ENCODE measurements at regions not wholly inside any gene's neighbourhood (a gene's known extent, or its start where the extent isn't known, plus 50 kb on each side); places are given as distances from the start of the nearest gene placed in this dataset.

DNA sequence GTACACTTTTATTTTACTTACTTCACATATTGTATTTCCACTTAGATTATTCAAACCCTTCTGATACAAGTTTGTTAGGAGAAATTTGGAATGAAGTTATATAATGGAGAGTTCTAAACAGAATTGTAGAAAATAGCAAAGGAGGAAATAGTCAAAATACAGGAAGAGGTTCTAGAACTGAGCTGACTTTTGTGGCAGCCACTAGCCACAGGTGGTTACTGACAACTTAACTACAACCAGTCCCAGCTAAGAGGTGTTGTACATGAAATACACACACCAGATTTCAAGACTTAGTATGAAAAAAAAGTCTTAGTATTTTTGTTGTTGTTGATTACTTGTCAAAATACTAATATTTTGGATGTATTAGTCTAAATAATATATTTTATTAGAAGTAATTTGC lies 727.4 kb upstream of the CITED2 start:
- TF ChIP-seq, protein P1, sequence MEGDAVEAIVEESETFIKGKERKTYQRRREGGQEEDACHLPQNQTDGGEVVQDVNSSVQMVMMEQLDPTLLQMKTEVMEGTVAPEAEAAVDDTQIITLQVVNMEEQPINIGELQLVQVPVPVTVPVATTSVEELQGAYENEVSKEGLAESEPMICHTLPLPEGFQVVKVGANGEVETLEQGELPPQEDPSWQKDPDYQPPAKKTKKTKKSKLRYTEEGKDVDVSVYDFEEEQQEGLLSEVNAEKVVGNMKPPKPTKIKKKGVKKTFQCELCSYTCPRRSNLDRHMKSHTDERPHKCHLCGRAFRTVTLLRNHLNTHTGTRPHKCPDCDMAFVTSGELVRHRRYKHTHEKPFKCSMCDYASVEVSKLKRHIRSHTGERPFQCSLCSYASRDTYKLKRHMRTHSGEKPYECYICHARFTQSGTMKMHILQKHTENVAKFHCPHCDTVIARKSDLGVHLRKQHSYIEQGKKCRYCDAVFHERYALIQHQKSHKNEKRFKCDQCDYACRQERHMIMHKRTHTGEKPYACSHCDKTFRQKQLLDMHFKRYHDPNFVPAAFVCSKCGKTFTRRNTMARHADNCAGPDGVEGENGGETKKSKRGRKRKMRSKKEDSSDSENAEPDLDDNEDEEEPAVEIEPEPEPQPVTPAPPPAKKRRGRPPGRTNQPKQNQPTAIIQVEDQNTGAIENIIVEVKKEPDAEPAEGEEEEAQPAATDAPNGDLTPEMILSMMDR (IDR thresholded peaks at IDR 0.05) = no peak
- no peak for TF ChIP-seq ZFX (IDR thresholded peaks at IDR 0.05; ENCODE audit: borderline replicate concordance)
